Mesothelial cell of epicardium (in vitro differentiated cells): ENCODE measurements at regions not wholly inside any gene's neighbourhood (a gene's known extent, or its start where the extent isn't known, plus 50 kb on each side); places are given as distances from the start of the nearest gene placed in this dataset.
"Not testable (repeated sequence)": the region's sequence is repeated elsewhere in the genome, so short reads cannot be mapped to it uniquely, and the experiment has no call there.

ENCODE experiments used
- DNase-seq, 2 experiments: peaks; one replicate each; pipeline ENCODE4 v3.0.0; 2021; ENCODE audit warnings: low spot score in 2 of 2; ENCODE audit not compliant: unreplicated experiment in 2 of 2
- H3K27ac Mint-ChIP-seq: 2 replicates; pipeline ENCODE4 v1.8.0; 2021; ENCODE audit warnings: mixed read lengths
- H3K27me3 Mint-ChIP-seq: 2 replicates; pipeline ENCODE4 v1.8.0; 2021; ENCODE audit warnings: low read depth, mixed read lengths
- H3K36me3 Mint-ChIP-seq: 2 replicates; pipeline ENCODE4 v1.8.0; 2021; ENCODE audit warnings: mixed read lengths
- H3K4me1 Mint-ChIP-seq: 2 replicates; pipeline ENCODE4 v1.8.0; 2021; ENCODE audit warnings: mixed read lengths
- H3K4me3 Mint-ChIP-seq: 2 replicates; pipeline ENCODE4 v1.8.0; 2021; ENCODE audit warnings: mild to moderate bottlenecking, moderate library complexity, mixed read lengths
- H3K9me3 Mint-ChIP-seq: 2 replicates; pipeline ENCODE4 v1.8.0; 2021; ENCODE audit warnings: mixed read lengths
- TF ChIP-seq, protein P1 (sequence below): fragments of 200-600 bp; sonication (generic); IDR thresholded peaks from one replicate; pipeline ENCODE4 v1.5.0; 2021; ENCODE audit warnings: antibody characterized with exemption; ENCODE audit not compliant: unreplicated experiment

GRCh38 chr6:139738801-139739455 lies 364.5 kb upstream of the CITED2 start:
- H3K36me3 Mint-ChIP-seq = no peaks in the 10 kb centered on the region
- peaks cover 8% of the 10 kb centered on the region for H3K9me3 Mint-ChIP-seq
- DNase-seq = no peak
- no peak overlapping the region for H3K4me3 Mint-ChIP-seq
- H3K27ac Mint-ChIP-seq = no peak overlapping the region
- peaks cover 15% of the 10 kb centered on the region for H3K4me1 Mint-ChIP-seq
- H3K27me3 Mint-ChIP-seq = no peaks in the 10 kb centered on the region
- TF ChIP-seq, protein P1, sequence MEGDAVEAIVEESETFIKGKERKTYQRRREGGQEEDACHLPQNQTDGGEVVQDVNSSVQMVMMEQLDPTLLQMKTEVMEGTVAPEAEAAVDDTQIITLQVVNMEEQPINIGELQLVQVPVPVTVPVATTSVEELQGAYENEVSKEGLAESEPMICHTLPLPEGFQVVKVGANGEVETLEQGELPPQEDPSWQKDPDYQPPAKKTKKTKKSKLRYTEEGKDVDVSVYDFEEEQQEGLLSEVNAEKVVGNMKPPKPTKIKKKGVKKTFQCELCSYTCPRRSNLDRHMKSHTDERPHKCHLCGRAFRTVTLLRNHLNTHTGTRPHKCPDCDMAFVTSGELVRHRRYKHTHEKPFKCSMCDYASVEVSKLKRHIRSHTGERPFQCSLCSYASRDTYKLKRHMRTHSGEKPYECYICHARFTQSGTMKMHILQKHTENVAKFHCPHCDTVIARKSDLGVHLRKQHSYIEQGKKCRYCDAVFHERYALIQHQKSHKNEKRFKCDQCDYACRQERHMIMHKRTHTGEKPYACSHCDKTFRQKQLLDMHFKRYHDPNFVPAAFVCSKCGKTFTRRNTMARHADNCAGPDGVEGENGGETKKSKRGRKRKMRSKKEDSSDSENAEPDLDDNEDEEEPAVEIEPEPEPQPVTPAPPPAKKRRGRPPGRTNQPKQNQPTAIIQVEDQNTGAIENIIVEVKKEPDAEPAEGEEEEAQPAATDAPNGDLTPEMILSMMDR = no peak

DNA sequence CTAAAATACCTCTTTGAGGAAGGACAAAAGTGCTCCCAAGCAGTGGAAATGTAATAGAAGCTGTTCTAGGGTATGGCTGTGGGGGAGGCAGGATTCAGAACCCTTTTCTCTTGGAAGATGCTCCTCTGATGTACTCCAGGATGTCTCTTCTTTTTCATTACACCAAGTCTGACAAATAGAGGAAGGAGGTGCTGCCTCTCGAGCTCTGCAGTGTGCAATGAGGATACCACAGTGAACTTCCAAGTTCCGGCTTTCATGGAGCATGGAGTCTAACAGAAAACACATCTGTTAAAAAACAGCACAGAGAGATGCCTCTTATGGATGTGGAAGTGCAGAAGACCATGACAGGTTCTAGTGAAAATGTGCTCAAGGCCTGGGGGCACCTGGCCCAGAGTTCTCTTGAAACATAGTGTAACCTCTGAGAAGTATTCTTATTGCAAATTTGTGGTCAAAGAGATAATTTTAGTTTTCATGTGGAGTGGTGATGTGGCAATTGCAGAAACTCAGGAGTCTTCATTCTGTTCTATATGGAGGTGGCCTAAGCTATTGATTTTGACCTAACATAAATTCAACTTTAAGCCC lies 362.0 kb upstream of the CITED2 start:
- H3K9me3 Mint-ChIP-seq = peaks cover 8% of the 10 kb centered on the region
- H3K27me3 Mint-ChIP-seq = no peaks in the 10 kb centered on the region
- peaks cover 3% of the 10 kb centered on the region for H3K4me1 Mint-ChIP-seq
- no peak overlapping the region for H3K4me3 Mint-ChIP-seq
- DNase-seq = no peak
- H3K27ac Mint-ChIP-seq = no peak overlapping the region
- TF ChIP-seq, protein P1 = no peak
- no peaks in the 10 kb centered on the region for H3K36me3 Mint-ChIP-seq

GRCh38 chr6:139732451-139732850 lies 358.0 kb upstream of the CITED2 start:
- Mint-ChIP-seq H3K27me3 (no peaks in the 10 kb centered on the region), H3K4me3 (no peak overlapping the region), H3K9me3 (no peaks in the 10 kb centered on the region), H3K36me3 (no peaks in the 10 kb centered on the region), H3K27ac (no peak overlapping the region), H3K4me1 (peaks cover 3% of the 10 kb centered on the region)
- TF ChIP-seq, protein P1 = no peak
- DNase-seq = no peak

GRCh38 chr6:139730340-139730974 lies 356.0 kb upstream of the CITED2 start:
- Mint-ChIP-seq H3K9me3 (peaks cover 3% of the 10 kb centered on the region), H3K27me3 (no peaks in the 10 kb centered on the region), H3K4me1 (peaks cover 3% of the 10 kb centered on the region), H3K4me3 (no peak overlapping the region), H3K27ac (no peak overlapping the region), H3K36me3 (no peaks in the 10 kb centered on the region)
- DNase-seq = no peak
- TF ChIP-seq, protein P1 = no peak

- Mint-ChIP-seq H3K4me3 (no peak overlapping the region), H3K9me3 (peaks cover 3% of the 10 kb centered on the region), H3K27ac (no peak overlapping the region), H3K4me1 (peaks cover 3% of the 10 kb centered on the region), H3K27me3 (no peaks in the 10 kb centered on the region), H3K36me3 (no peaks in the 10 kb centered on the region)
- DNase-seq = no peak
- TF ChIP-seq, protein P1 = no peak
Observed at GRCh38 chr6:139728876-139729427, 354.5 kb upstream of the CITED2 start.

DNA sequence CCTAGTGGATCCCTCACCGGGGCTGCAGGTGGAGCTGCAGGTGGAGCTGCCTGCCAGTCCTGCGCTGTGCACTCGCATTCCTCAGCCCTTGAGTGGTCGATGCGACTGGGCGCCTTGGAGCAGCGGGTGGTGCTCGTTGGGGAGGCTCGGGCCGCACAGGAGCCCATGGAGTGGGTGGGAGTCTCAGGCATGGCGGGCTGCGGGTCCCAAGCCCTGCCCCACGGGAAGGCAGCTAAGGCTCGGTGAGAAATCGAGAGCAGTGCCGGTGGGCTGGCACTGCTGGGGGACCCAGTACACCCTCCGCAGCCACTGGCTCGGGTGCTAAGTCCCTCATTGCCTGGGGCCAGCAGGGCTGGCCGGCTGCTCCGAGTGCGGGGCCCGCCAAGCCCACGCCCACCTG lies 351.8 kb upstream of the CITED2 start:
- not testable (repeated sequence) for H3K4me1 Mint-ChIP-seq, H3K27ac Mint-ChIP-seq, H3K27me3 Mint-ChIP-seq, DNase-seq, H3K36me3 Mint-ChIP-seq, H3K4me3 Mint-ChIP-seq, H3K9me3 Mint-ChIP-seq
